Left lung (tissue), 4 donors: ENCODE measurements at regions not wholly inside any gene's neighbourhood (a gene's known extent, or its start where the extent isn't known, plus 50 kb on each side); places are given as distances from the start of the nearest gene placed in this dataset.

Experiments used
- ATAC-seq: fragments of 200-7000 bp; cut with Tn5 transposase; one replicate; pipeline ENCODE4 v1.9.1; 2020; ENCODE audit warnings: moderate library complexity
- DNase-seq, 4 donors: peaks; one replicate each; pipeline ENCODE4 v3.0.0-alpha.2; 2013 to 2020
- H3K27ac ChIP-seq, 2 donors: fragments of 200-600 bp; sonication (generic) in 1 of 2; one replicate each; pipeline versions ENCODE4 v1.5.0 to v1.8.0; 2020 to 2021
- H3K27me3 ChIP-seq, 2 donors: fragments of 200-600 bp; sonication (generic) in 1 of 2; one replicate each; pipeline versions ENCODE4 v1.5.0 to v1.8.0; 2020 to 2021
- H3K36me3 ChIP-seq, 2 donors: fragments of 200-600 bp; sonication (generic) in 1 of 2; one replicate each; pipeline versions ENCODE4 v1.5.0 to v1.8.0; 2020 to 2021
- H3K4me1 ChIP-seq, 2 donors: fragments of 200-600 bp; one replicate each; pipeline ENCODE4 v1.8.0; 2021
- H3K4me3 ChIP-seq, 2 donors: fragments of 200-600 bp; sonication (generic) in 1 of 2; one replicate each; pipeline versions ENCODE4 v1.5.0 to v1.8.0; 2020 to 2021; ENCODE audit warnings: mild to moderate bottlenecking in 1 of 2
- H3K9me3 ChIP-seq, 2 donors: fragments of 200-600 bp; sonication (generic) in 1 of 2; one replicate each; pipeline versions ENCODE4 v1.5.0 to v1.8.0; 2020 to 2021
- CTCF ChIP-seq, 2 donors: fragments of 200-600 bp; sonication (generic) in 1 of 2; IDR thresholded peaks; one replicate each; pipeline versions ENCODE4 v1.5.0 to v1.8.0; 2021; ENCODE audit warnings: antibody characterized with exemption in 2 of 2
- intact Hi-C, 2 donors: fragments of 100-400 bp; cut with DNase I; formaldehyde crosslinking; loops; one replicate each; pipeline versions ENCODE4 v1.11.2 to v1.14.2; 2022
- donor health status: DM: no; HTN: yes; CAD: no.
- donor health status: DM: no; HTN: no; CAD: no.

DNA sequence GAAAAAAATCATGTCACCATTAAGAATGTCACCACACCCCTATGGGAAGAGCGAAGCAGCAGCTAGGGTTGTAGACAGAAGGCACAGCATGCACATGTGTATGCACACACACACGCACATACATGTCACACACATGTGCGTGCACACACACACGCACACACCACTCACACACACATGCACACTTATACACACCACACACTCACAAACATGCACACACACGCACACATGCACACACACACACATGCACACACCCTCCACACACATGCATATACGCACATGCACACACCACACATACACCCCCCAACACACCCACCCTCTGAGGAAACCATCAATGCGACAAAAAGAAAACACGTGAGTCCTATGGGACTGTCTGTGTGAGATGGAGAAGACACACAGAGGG is 205.4 kb downstream of the ENGASE start:
- no peak for DNase-seq
- intact Hi-C loops = no loop called here
- Histone ChIP-seq H3K9me3 (no peaks in the 10 kb centered on the region), H3K4me1 (no peaks in the 10 kb centered on the region), H3K4me3 (no peak overlapping the region), H3K27me3 (peaks cover 0 to 48% of the 10 kb centered on the region in 2 donors), H3K27ac (no peak overlapping the region), H3K36me3 (no peaks in the 10 kb centered on the region)
- TF ChIP-seq CTCF (IDR thresholded peaks at IDR 0.05) = no peak
- no peak for ATAC-seq

DNA sequence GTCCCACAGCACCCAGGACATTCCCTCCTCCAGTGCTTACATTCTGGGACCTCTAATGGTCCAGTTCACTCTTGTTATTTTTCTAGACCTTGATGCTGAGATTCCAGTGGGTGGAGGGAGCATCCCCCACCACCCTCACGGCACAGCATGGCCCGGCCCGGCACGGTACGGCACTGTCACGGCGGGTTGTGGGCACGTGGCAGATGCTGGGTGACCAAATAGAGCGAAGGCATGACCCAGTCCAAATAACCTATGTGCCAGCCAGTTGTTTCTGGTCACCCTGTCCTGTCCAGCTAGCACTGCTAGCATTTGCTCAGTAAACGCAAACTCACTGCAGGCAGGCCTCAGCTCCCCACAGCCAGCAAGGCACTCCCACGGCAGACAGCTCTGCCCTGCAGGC is 204.7 kb downstream of the ENGASE start:
- no peak for DNase-seq
- no peaks in the 10 kb centered on the region for H3K4me1 ChIP-seq
- no peaks in the 10 kb centered on the region for H3K9me3 ChIP-seq
- no peak for ATAC-seq
- H3K27me3 ChIP-seq = peaks cover 0 to 46% of the 10 kb centered on the region in 2 donors
- no peaks in the 10 kb centered on the region for H3K36me3 ChIP-seq
- no peak overlapping the region for H3K4me3 ChIP-seq
- intact Hi-C loops = no loop called here
- no peak for TF ChIP-seq CTCF (IDR thresholded peaks at IDR 0.05)
- no peak overlapping the region for H3K27ac ChIP-seq

- Histone ChIP-seq H3K27ac (no peak overlapping the region), H3K9me3 (no peaks in the 10 kb centered on the region), H3K4me1 (no peaks in the 10 kb centered on the region), H3K27me3 (peaks cover 0 to 57% of the 10 kb centered on the region in 2 donors), H3K4me3 (no peak overlapping the region), H3K36me3 (no peaks in the 10 kb centered on the region)
- no peak for TF ChIP-seq CTCF (IDR thresholded peaks at IDR 0.05)
- DNase-seq = no peak
- no peak for ATAC-seq
- intact Hi-C loops = no loop called here
Observed at GRCh38 chr17:79276821-79277220, 202.2 kb downstream of the ENGASE start.

GRCh38 chr17:79273660-79274059 is 199.0 kb downstream of the ENGASE start:
- H3K36me3 ChIP-seq = no peaks in the 10 kb centered on the region
- no peak overlapping the region for H3K27ac ChIP-seq
- ATAC-seq = no peak
- no peaks in the 10 kb centered on the region for H3K9me3 ChIP-seq
- H3K4me3 ChIP-seq = no peak overlapping the region
- H3K4me1 ChIP-seq = no peaks in the 10 kb centered on the region
- peaks cover 0 to 76% of the 10 kb centered on the region in 2 donors for H3K27me3 ChIP-seq
- no peak for DNase-seq
- no peak for TF ChIP-seq CTCF (IDR thresholded peaks at IDR 0.05)
- intact Hi-C loops = no loop called here

- TF ChIP-seq CTCF (IDR thresholded peaks at IDR 0.05) = no peak
- H3K27me3 ChIP-seq = peaks cover 0 to 76% of the 10 kb centered on the region in 2 donors
- H3K36me3 ChIP-seq = no peaks in the 10 kb centered on the region
- H3K9me3 ChIP-seq = no peaks in the 10 kb centered on the region
- H3K27ac ChIP-seq = no peak overlapping the region
- no peak for ATAC-seq
- intact Hi-C loops = no loop called here
- H3K4me3 ChIP-seq = no peak overlapping the region
- no peak for DNase-seq
- H3K4me1 ChIP-seq = no peaks in the 10 kb centered on the region
Observed at GRCh38 chr17:79272666-79273219, 198.1 kb downstream of the ENGASE start.
